ENCODE measurements at regions not wholly inside any gene's neighbourhood (a gene's known extent, or its start where the extent isn't known, plus 50 kb on each side); places are given as distances from the start of the nearest gene placed in this dataset.

DNA sequence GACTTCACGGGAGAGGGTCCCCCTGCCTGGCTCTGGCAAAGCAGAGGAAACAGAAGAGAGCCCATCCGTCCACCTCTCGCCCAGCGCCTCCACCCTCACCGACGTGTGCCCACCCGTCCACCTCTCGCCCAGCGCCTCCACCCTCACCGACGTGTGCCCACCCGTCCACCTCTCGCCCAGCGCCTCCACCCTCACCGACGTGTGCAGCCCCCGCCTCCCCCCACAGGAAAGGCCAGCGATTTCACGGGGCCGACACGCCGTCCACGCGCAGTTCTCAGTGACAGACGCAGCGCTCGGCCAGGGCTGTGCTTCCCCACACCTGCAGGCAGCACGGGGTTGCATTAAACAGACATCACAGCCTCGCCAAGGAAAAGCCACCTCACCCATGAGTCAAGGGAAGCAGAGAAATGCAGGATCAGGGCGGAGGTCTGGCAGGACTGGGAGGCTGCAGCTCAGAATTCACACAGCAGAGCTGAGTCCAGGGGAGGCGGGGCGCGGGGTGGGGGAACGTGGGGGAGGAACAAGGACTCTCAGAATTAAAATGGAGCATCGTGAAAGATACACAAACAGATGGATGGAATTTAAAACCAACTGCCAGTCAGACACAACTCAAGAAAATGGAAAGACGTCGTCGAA is 377.7 kb downstream of the BRD1 start:
- DNase-seq = peak; percentile 28

GRCh38 chr22:49449377-49449776 is 378.3 kb downstream of the BRD1 start:
- DNase-seq = no peak

DNA sequence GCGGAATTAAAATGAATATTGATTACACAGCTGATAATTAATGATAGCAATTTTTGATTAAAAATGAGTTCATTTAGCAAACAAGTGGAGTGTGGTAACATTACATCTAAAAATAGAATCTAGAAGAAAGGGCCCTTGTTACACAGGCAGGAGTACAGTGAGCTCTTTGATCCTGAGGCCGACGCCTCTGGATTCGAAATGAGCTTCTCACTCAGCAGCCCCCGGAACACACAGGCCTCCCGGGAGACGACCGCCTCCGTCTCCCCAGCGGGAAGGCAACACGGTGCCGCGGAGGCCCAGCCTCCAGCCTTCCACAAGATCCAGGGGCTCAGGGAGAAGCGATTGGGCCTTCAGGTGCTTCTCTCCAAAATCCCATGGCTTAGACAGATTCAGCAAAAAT is 379.1 kb downstream of the BRD1 start:
- DNase-seq = no peak

GRCh38 chr22:49447837-49448236 is 379.8 kb downstream of the BRD1 start:
- no peak for DNase-seq

DNA sequence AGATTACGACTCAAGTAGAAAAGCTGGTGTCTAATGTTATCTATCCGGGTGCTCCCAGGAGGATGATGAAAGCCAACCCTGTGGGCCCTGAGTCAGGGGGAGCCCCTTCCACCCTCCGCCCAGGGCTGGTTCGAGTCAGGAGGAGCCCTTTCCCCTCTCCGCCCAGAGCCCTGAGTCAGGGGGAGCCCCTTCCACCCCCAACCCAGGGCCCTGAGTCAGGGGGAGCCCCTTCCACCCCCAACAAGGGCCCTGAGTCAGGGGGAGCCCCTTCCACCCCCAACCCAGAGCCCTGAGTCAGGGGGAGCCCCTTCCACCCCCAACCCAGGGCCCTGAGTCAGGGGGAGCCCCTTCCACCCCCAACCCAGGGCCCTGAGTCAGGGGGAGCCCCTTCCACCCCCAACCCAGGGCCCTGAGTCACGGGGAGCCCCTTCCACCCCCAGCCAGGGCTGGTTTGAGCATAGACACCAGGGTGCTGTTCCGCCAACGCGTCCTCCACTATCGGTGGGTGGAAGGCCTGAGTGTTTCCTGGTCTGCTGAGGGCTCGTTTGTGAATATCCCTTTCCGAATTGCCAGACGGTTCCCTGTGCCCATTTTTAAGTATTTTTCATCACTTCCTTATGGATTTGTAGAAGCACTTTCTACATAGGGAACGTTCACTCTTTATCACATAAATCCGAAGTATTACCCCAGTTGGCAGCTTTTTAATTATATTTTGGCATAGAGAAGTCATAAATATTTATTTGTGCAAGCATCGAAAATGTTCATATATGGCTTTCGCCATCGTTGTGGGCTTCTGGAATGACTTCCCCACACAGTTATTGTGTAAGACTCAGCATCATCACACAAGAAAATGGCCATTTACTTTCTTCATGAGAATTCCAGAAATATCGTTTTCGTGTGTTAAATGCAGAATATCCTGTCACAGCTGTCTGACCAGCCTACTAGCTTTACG is 380.6 kb downstream of the BRD1 start:
- no peak for DNase-seq

DNA sequence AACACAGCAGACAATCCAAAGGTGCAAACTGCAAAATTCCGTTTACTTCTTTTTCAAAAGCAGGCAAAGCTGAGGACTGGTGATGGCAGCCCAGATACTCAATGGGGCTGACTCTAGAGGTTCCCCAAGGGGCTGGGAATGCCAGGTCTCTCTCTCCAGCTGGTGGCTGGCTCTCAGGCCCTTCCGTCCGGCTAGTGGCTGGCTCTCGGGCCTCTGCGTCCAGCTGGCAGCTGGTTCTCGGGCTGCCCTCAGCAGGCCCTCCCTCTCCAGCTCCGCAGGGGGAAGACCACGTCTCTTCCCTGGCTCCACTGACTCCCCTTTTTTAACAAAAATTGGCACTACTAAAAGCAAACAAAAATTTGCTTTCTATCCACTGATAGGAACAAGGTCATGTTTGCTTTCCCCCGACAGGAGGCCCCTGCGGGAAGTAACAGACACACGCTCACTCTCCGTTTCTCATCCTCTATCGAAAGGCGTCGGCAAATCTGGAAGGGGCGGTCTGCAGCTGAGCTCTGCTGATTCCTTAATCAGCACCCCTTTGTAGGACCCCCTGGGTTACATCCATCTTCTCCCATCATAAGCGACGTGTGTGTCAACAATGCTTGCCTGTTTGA is 381.4 kb downstream of the BRD1 start:
- no peak for DNase-seq

GRCh38 chr22:49444781-49445180 is 382.9 kb downstream of the BRD1 start:
- no peak for DNase-seq

GRCh38 chr22:49440931-49441330 is 386.7 kb downstream of the BRD1 start:
- no peak for DNase-seq

- no peak for DNase-seq
Measured at GRCh38 chr22:49439373-49439772, 388.3 kb downstream of the BRD1 start.

DNA sequence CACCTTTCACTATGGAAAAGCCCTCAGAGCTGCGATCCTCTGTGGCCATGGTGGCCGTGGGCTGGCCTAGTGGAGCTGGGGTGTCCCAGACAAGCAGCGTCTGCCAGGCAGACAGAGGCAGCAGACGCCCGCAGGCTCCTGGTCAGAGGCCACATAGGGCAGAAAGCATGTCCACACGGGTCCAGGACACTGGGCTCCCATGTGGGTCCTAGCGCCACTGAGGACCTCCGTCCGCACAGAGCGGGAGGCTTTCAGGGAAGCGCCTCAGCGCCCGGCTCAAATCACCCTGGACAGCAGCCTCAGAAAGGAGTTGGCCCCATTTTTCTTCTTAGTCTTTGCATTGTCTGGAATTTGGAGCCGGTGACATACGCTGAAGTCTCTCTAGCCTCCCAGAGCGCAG is 389.7 kb downstream of the BRD1 start:
- DNase-seq = no peak

DNA sequence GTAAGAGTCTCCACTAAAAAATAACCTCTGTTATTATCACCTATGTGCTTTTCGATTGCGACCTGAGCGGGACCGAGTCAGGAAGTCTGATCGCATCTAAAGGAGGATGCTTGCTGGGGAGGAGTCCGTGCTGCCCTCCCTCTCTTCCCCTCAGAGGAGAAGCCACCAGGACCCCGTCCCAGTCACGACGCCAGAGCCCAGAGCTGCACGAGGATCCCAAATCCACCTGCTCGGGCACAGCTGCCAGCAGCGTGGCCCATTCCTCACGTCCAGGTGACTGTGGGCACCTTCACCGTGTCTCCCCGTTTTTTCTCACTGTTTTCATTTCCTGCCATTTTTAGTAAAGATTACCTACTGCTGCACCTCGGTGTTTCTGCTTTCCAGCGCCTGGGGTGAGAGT is 390.3 kb downstream of the BRD1 start:
- DNase-seq = no peak

DNA sequence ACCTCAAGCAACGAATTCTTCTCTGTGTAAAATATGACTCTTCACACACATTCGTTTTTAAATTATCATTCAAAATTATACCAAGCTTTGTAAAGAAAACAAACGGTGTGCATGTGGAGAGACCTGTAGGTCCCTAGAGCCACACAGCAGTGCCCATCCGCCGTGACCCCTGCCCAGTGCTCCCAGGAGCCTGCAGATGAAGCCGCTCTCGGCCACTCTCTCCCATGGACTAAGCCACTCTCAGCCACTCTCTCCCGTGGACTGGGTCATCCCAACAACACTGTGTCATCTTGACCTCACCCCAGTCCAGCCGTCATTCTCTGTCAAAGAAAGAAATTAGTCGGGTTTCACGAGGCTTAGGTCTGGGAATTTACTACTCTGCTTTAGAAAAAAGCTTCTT is 391.6 kb downstream of the BRD1 start:
- DNase-seq = no peak

DNA sequence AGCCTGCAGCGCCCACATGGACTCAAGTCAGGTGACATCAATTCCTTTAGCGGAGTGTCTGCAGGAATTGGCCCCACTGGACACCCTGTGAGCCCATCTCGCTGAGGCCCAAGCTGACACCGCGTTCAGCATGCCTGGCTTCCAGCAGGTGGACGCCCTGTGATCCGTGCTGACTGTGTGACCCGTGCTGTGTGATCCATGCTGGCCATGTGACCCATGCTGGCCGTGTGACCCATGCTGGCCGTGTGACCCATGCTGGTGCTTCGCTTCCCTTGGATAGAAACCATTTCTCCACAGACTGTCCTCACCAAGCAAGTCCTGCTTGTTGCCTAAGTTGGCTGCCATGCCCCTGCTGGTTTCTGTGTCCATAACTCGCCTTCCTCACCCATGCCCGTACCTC is 392.1 kb downstream of the BRD1 start:
- no peak for DNase-seq

DNA sequence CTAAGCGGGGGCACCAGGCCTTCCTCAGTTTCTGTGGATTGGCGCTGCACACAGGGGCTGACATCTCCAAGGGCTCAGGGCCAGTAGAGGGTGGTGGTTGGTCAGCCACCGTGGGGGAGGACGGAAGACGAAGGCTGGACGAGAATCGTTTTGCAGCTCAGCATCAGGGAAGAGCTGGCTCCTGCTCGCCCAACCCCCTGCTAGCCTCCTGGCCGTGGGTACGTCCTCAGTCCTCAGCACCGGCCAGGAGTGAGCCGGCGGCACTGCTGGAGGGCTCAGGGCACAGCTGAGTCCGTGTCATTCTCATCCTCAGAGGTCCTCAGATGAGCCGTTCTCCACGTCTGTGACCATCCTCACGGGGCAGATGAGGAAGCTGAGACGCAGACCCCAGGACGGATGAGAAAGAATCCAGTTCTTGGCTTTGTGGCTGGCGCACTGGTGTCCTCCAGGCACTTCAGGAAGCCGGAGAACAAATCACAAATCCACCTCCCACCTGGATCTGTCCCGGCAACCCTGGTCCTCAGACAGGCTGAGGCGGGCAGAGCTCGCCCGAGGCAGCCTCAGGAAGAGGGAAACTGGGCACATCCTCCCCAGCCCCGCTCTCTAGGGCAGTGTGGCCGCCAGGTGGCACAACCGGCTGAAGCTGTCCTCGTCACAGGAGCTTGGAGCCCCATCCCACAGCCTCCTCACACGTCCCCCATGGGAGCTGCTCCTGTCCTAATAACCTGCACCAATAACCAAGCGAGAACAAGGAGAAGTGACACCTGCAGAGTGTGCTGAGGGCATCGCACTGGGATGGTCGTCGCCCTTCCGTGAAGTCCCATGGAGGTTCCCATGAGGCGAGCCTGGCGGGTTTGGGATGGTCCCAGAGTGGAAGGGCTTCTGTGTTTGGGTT is 393.7 kb downstream of the BRD1 start:
- no peak for DNase-seq

- no peak for DNase-seq
Measured at GRCh38 chr22:49432897-49433443, 394.7 kb downstream of the BRD1 start.

DNA sequence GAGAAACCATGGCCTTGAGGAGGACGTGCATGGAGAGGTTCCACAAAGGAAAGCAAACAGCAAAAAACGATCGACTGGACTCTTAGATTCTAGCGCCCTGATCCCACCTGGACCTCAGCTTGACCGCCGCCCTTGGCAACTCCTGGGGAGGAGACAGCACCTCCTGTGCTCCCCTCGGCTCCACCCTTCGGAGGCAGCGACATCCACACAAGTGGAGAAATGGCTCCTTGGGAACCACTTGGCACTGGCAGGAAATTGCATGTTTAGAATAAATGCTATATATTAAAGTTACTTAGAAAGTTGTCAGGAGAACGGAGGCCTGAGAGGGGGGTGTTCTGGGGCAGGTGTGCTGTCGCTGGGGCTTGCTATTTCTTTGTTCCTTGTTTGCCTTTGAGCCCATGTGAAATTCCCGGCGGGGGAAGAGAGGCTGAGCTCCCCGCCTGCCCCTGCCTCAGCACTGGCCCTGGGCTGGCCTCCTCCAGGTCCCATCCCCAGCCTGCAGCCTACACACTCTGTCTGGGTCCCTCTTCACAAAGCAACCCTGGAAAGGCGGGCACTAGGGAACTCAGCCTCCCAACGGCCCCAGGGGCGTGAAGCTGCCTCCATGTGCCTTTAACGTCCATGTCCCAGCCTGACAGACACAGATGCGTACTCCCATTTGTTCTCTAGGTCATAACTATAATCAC is 395.3 kb downstream of the BRD1 start:
- no peak for DNase-seq

DNA sequence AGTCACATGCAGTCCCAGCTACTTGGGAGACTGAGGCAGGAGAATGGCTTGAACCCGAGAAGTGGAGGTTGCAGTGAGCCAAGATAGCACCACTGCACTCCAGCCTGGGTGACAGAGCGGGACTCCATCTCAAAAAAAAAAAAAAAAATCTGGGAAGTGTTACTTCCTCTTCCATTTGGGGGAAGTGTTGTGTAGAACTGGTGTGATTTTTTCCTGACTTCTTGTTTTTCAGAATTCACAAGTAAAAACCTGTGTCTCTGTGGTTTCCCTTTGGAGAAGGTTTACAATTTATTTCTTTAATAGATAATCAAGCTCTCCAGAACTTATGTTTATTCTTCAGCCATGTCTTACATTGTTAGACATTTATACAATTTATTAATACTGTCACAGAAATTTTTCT is 396.1 kb downstream of the BRD1 start:
- DNase-seq = no peak

GRCh38 chr22:49429066-49429465 is 398.6 kb downstream of the BRD1 start:
- no peak for DNase-seq

- no peak for DNase-seq
Measured at GRCh38 chr22:49427941-49428340, 399.7 kb downstream of the BRD1 start.

GRCh38 chr22:49427341-49427740 is 400.3 kb downstream of the BRD1 start:
- DNase-seq = no peak

GRCh38 chr22:49426618-49427266 is 400.9 kb downstream of the BRD1 start:
- no peak for DNase-seq

Data from NCI-H345 (cell line).